ENCODE measurements at regions not wholly inside any gene's neighbourhood (a gene's known extent, or its start where the extent isn't known, plus 50 kb on each side); places are given as distances from the start of the nearest gene placed in this dataset.

GRCh38 chr11:59302991-59303390, 55.7 kb upstream of the OR5AN1 start:
- TF ChIP-seq, protein P1, sequence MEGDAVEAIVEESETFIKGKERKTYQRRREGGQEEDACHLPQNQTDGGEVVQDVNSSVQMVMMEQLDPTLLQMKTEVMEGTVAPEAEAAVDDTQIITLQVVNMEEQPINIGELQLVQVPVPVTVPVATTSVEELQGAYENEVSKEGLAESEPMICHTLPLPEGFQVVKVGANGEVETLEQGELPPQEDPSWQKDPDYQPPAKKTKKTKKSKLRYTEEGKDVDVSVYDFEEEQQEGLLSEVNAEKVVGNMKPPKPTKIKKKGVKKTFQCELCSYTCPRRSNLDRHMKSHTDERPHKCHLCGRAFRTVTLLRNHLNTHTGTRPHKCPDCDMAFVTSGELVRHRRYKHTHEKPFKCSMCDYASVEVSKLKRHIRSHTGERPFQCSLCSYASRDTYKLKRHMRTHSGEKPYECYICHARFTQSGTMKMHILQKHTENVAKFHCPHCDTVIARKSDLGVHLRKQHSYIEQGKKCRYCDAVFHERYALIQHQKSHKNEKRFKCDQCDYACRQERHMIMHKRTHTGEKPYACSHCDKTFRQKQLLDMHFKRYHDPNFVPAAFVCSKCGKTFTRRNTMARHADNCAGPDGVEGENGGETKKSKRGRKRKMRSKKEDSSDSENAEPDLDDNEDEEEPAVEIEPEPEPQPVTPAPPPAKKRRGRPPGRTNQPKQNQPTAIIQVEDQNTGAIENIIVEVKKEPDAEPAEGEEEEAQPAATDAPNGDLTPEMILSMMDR (IDR thresholded peaks at IDR 0.05; ENCODE audit: insufficient read depth, low read length, missing control alignments), result no peak
- ChIA-PET CTCF (no interaction called here), POLR2A (no interaction called here)
- no peak for DNase-seq (ENCODE audit: low read depth, low spot score)
- no peak overlapping the region for H3K4me3 ChIP-seq (ENCODE audit: low read depth, low read length)

DNA sequence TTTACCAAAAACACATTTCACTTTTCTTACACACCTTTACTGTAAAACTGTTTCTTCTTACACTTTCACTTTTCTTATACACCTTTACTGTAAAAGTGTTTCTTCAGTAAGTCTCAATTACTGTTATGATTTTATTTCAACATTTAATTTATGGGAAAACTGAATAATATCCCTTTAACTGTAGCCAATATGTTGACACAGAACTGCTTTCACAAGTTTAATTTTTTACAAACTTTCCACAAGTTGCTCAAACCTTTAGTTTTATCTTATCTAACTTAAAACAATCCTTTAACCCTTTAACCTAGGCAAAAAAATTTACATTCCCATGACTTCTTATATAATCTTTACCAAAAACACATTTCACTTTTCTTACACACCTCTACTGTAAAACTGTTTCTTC, 63.3 kb upstream of the OR5AN1 start:
- no peak for DNase-seq (ENCODE audit: low read depth, low spot score)
- H3K4me3 ChIP-seq (ENCODE audit: low read depth, low read length), result no peak overlapping the region
- ChIA-PET CTCF (no interaction called here), POLR2A (no interaction called here)
- TF ChIP-seq, protein P1 (IDR thresholded peaks at IDR 0.05; ENCODE audit: insufficient read depth, low read length, missing control alignments), result no peak

DNA sequence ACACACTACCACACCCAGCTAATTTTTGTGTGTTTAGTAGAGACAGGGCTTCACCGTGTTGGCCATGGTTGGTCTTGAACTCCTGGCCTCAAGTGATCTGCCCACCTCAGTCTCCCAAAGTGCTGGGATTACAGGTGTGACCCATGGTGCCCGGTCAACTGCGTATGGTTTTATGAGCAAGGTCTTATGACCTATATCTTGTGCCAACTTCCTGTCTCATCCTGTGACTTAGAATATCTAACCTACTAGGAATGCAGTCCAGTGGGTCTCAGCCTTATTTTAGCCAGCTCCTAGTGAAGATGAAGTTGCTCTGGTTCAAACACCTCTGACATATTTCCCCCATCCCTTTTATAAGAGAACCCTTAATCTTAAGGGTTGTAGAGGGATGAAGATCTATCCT, 66.1 kb upstream of the OR5AN1 start:
- TF ChIP-seq, protein P1 (IDR thresholded peaks at IDR 0.05; ENCODE audit: insufficient read depth, low read length, missing control alignments), result no peak
- no peak for DNase-seq (ENCODE audit: low read depth, low spot score)
- no peak overlapping the region for H3K4me3 ChIP-seq (ENCODE audit: low read depth, low read length)
- CTCF ChIA-PET, result no interaction called here
- POLR2A ChIA-PET, result no interaction called here

- no peak for DNase-seq (ENCODE audit: low read depth, low spot score)
Measured at GRCh38 chr11:59291228-59291627, 67.5 kb upstream of the OR5AN1 start.

DNA sequence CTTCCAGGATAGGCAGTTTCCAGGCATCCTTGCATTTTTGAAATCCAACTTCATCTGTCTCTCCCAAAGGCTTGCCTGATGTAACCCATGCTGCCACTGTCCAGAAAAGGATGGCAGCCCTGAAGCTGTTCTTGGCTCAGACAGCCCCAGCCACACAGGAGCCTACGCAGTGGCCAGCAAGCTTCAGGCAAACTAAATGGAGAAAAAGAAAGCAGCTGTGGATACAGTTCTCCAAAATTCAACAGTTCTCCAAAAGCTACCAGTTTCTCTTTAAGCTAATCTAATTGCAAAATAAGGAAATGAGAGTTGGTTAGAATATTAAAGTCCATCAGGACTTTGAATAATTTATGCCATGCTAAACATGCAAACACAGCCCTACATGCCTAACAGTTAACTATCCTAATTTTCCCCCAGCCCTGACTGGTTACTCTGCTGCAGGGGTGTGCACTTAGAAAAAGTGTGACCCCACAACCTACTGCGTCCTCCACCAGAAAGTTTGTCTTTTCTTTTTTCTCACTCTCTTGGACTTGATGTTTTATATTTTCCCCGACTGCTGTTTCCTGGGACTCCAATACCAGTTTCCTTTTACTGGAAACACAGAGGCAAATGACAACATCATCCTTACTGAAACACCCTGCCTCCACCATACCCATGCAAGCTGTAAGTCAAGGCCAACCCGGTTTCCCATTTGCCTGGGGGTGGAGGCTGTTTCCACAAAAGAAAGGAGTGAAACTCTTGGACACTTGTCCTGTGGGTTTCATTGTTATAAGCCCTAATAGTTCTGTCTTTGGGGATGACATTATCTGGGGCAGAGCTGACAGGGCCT, 69.1 kb upstream of the OR5AN1 start:
- TF ChIP-seq, protein P1 (IDR thresholded peaks at IDR 0.05; ENCODE audit: insufficient read depth, low read length, missing control alignments), result no peak
- H3K4me3 ChIP-seq (ENCODE audit: low read depth, low read length), result no peak overlapping the region
- CTCF ChIA-PET, result interaction anchor here (2.7 kb wide), 1 partner anchor 118 kb away, joined by 17 read pairs; the partner anchor contains the start of gene DTX4
- no peak for DNase-seq (ENCODE audit: low read depth, low spot score)
- POLR2A ChIA-PET, result no interaction called here

More at GRCh38 chr11:59291228-59291627, 67.5 kb upstream of the OR5AN1 start:
- CTCF ChIA-PET, result interaction anchor here (2.7 kb wide), 1 partner anchor 120 kb away, joined by 17 read pairs; the partner anchor contains the start of gene DTX4
- TF ChIP-seq, protein P1 (IDR thresholded peaks at IDR 0.05; ENCODE audit: insufficient read depth, low read length, missing control alignments), result no peak
- H3K4me3 ChIP-seq (ENCODE audit: low read depth, low read length), result no peak overlapping the region
- POLR2A ChIA-PET, result no interaction called here

GRCh38 chr11:59285716-59286260, 72.9 kb upstream of the OR5AN1 start:
- CTCF ChIA-PET, result interaction anchor here (0.7 to 1.9 kb wide), 3 partner anchors 65 to 114 kb away, joined by 3 to 7 read pairs (median 5); partner anchors contain the start of gene DTX4

More at GRCh38 chr11:59285716-59286260, 72.9 kb upstream of the OR5AN1 start:
- POLR2A ChIA-PET, result no interaction called here
- no peak overlapping the region for H3K4me3 ChIP-seq (ENCODE audit: low read depth, low read length)
- TF ChIP-seq, protein P1 (IDR thresholded peaks at IDR 0.05; ENCODE audit: insufficient read depth, low read length, missing control alignments), result no peak
- no peak for DNase-seq (ENCODE audit: low read depth, low spot score)
